Stomach smooth muscle (tissue), 2 donors: ENCODE measurements at regions not wholly inside any gene's neighbourhood (a gene's known extent, or its start where the extent isn't known, plus 50 kb on each side); places are given as distances from the start of the nearest gene placed in this dataset.

Experiments used
- H3K27ac ChIP-seq: one replicate; pipeline ENCODE4 v1.7.0; 2013; ENCODE audit warnings: mild to moderate bottlenecking, low read length, inconsistent platforms
- H3K27me3 ChIP-seq, 2 donors: one replicate each; pipeline ENCODE4 v1.7.0; 2013; ENCODE audit warnings: low read length in 2 of 2; ENCODE audit not compliant: insufficient read depth in 2 of 2, control insufficient read depth in 1 of 2
- H3K36me3 ChIP-seq, 2 donors: one replicate each; pipeline ENCODE4 v1.7.0; 2013; ENCODE audit warnings: low read length in 2 of 2; ENCODE audit not compliant: control insufficient read depth in 2 of 2, insufficient read depth in 2 of 2
- H3K4me1 ChIP-seq: one replicate; pipeline ENCODE4 v1.7.0; 2013; ENCODE audit warnings: low read length; ENCODE audit not compliant: control insufficient read depth, insufficient read depth
- H3K4me3 ChIP-seq, 2 donors: one replicate each; pipeline ENCODE4 v1.7.0; 2013; ENCODE audit warnings: low read length in 2 of 2
- H3K9ac ChIP-seq, 2 donors: one replicate each; pipeline ENCODE4 v1.7.0; 2013; ENCODE audit warnings: low read length in 2 of 2, mild to moderate bottlenecking in 1 of 2
- H3K9me3 ChIP-seq, 2 donors: one replicate each; pipeline ENCODE4 v1.7.0; 2013; ENCODE audit warnings: low read length in 2 of 2; ENCODE audit not compliant: control insufficient read depth in 2 of 2
- donor health status: healthy.
- donor health status: Pancreatic carcinoma.

- H3K9me3 ChIP-seq = no peaks in the 10 kb centered on the region
- H3K27ac ChIP-seq = no peak overlapping the region
- H3K36me3 ChIP-seq = no peaks in the 10 kb centered on the region
These were observed 252.9 kb upstream of the MAN1A1 start for GRCh38 chr6:119602215-119603178.

GRCh38 chr6:119598883-119599282 is 249.3 kb upstream of the MAN1A1 start:
- Histone ChIP-seq H3K27me3 (no peaks in the 10 kb centered on the region), H3K9ac (no peak overlapping the region), H3K4me3 (no peak overlapping the region), H3K4me1 (no peaks in the 10 kb centered on the region), H3K36me3 (no peaks in the 10 kb centered on the region), H3K27ac (no peak overlapping the region), H3K9me3 (no peaks in the 10 kb centered on the region)

More at GRCh38 chr6:119602215-119603178, 252.9 kb upstream of the MAN1A1 start:
- Histone ChIP-seq H3K4me3 (no peak overlapping the region), H3K27me3 (no peaks in the 10 kb centered on the region), H3K4me1 (no peaks in the 10 kb centered on the region), H3K9ac (no peak overlapping the region)

GRCh38 chr6:119594907-119595306 is 245.3 kb upstream of the MAN1A1 start:
- H3K27me3 ChIP-seq = no peaks in the 10 kb centered on the region
- H3K9ac ChIP-seq = no peak overlapping the region
- no peaks in the 10 kb centered on the region for H3K36me3 ChIP-seq
- H3K27ac ChIP-seq = no peak overlapping the region
- no peaks in the 10 kb centered on the region for H3K4me1 ChIP-seq
- no peaks in the 10 kb centered on the region for H3K9me3 ChIP-seq
- H3K4me3 ChIP-seq = no peak overlapping the region

- Histone ChIP-seq H3K27me3 (no peaks in the 10 kb centered on the region), H3K27ac (no peak overlapping the region)
These were observed 241.7 kb upstream of the MAN1A1 start for GRCh38 chr6:119591235-119591634.

GRCh38 chr6:119590066-119590465 is 240.5 kb upstream of the MAN1A1 start:
- Histone ChIP-seq H3K4me3 (no peak overlapping the region), H3K9me3 (no peaks in the 10 kb centered on the region), H3K4me1 (no peaks in the 10 kb centered on the region), H3K27me3 (no peaks in the 10 kb centered on the region), H3K27ac (no peak overlapping the region), H3K36me3 (no peaks in the 10 kb centered on the region), H3K9ac (no peak overlapping the region)

More at GRCh38 chr6:119591235-119591634, 241.7 kb upstream of the MAN1A1 start:
- Histone ChIP-seq H3K4me1 (no peaks in the 10 kb centered on the region), H3K9me3 (no peaks in the 10 kb centered on the region), H3K4me3 (no peak overlapping the region), H3K9ac (no peak overlapping the region), H3K36me3 (no peaks in the 10 kb centered on the region)

GRCh38 chr6:119587537-119587936 is 238.0 kb upstream of the MAN1A1 start:
- H3K9ac ChIP-seq = no peak overlapping the region
- no peaks in the 10 kb centered on the region for H3K36me3 ChIP-seq
- H3K9me3 ChIP-seq = no peaks in the 10 kb centered on the region
- no peaks in the 10 kb centered on the region for H3K27me3 ChIP-seq
- H3K4me3 ChIP-seq = no peak overlapping the region
- H3K27ac ChIP-seq = no peak overlapping the region
- no peaks in the 10 kb centered on the region for H3K4me1 ChIP-seq

GRCh38 chr6:119586250-119586882 is 236.8 kb upstream of the MAN1A1 start:
- Histone ChIP-seq H3K9ac (no peak overlapping the region), H3K36me3 (no peaks in the 10 kb centered on the region), H3K9me3 (no peaks in the 10 kb centered on the region), H3K27me3 (no peaks in the 10 kb centered on the region), H3K4me3 (no peak overlapping the region), H3K27ac (no peak overlapping the region), H3K4me1 (no peaks in the 10 kb centered on the region)

- Histone ChIP-seq H3K9ac (no peak overlapping the region), H3K27ac (no peak overlapping the region), H3K9me3 (no peaks in the 10 kb centered on the region), H3K4me3 (no peak overlapping the region), H3K4me1 (no peaks in the 10 kb centered on the region), H3K27me3 (no peaks in the 10 kb centered on the region), H3K36me3 (no peaks in the 10 kb centered on the region)
These were observed 234.5 kb upstream of the MAN1A1 start for GRCh38 chr6:119584088-119584487.

GRCh38 chr6:119581220-119581619 is 231.7 kb upstream of the MAN1A1 start:
- Histone ChIP-seq H3K36me3 (no peaks in the 10 kb centered on the region), H3K27ac (no peak overlapping the region), H3K9me3 (peaks cover 0 to 3% of the 10 kb centered on the region in 2 donors), H3K4me3 (no peak overlapping the region), H3K9ac (no peak overlapping the region), H3K27me3 (no peaks in the 10 kb centered on the region), H3K4me1 (no peaks in the 10 kb centered on the region)

- H3K4me3 ChIP-seq = no peak overlapping the region
- no peaks in the 10 kb centered on the region for H3K27me3 ChIP-seq
- no peak overlapping the region for H3K9ac ChIP-seq
- H3K36me3 ChIP-seq = no peaks in the 10 kb centered on the region
- H3K27ac ChIP-seq = no peak overlapping the region
- peaks cover 3% of the 10 kb centered on the region in 2 donors for H3K9me3 ChIP-seq
- no peaks in the 10 kb centered on the region for H3K4me1 ChIP-seq
These were observed 226.2 kb upstream of the MAN1A1 start for GRCh38 chr6:119575721-119576120.

GRCh38 chr6:119568580-119568979 is 219.0 kb upstream of the MAN1A1 start:
- Histone ChIP-seq H3K4me3 (no peak overlapping the region), H3K27me3 (no peaks in the 10 kb centered on the region), H3K9me3 (no peaks in the 10 kb centered on the region), H3K9ac (no peak overlapping the region), H3K4me1 (no peaks in the 10 kb centered on the region), H3K27ac (no peak overlapping the region), H3K36me3 (no peaks in the 10 kb centered on the region)
